Panc1 (cell line): ENCODE measurements at regions not wholly inside any gene's neighbourhood (a gene's known extent, or its start where the extent isn't known, plus 50 kb on each side); places are given as distances from the start of the nearest gene placed in this dataset.

Experiments
- ATAC-seq: fragments of 200-7000 bp; cut with Tn5 transposase; 2 replicates; pipeline ENCODE4 v1.9.1; 2020; ENCODE audit warnings: mild to moderate bottlenecking, moderate library complexity
- BruUV-seq: library from RNA; stranded (reverse); fragments of 400-500 nt; replicated peaks from 2 replicates; lab custom pipeline; 2021; lab: Mats Ljungman, UMichigan
- CTCF ChIA-PET: fragments of 300-600 bp; sonication (Branson Sonifier 250); formaldehyde crosslinking; loops from one replicate; lab custom pipeline; 2022; ENCODE audit warnings: antibody characterized with exemption; lab: Charles Lee
- POLR2A ChIA-PET: fragments of 300-600 bp; sonication (Branson Sonifier 250); formaldehyde crosslinking; loops from one replicate; lab custom pipeline; 2022; ENCODE audit warnings: antibody characterized with exemption; lab: Charles Lee
- DNase-seq: peaks from one replicate; pipeline ENCODE4 v3.0.0-alpha.2; 2010; ENCODE audit warnings: low read depth, low spot score
- H3K27ac ChIP-seq: 2 replicates; pipeline ENCODE4 v1.5.1; 2011; ENCODE audit warnings: mild to moderate bottlenecking, low read length, inconsistent platforms
- H3K27me3 ChIP-seq: fragments of 200-500 bp; sonication (Bioruptor generic); 2 replicates; pipeline ENCODE4 v1.6.0; 2014; ENCODE audit warnings: low read length, inconsistent platforms; ENCODE audit not compliant: control insufficient read depth, insufficient read depth
- H3K36me3 ChIP-seq: fragments of 200-500 bp; sonication (Bioruptor generic); 2 replicates; pipeline ENCODE4 v1.5.1; 2014; ENCODE audit warnings: inconsistent platforms, mild to moderate bottlenecking, low read length, moderate library complexity; ENCODE audit not compliant: control insufficient read depth, insufficient read depth
- H3K4me1 ChIP-seq: 2 replicates; pipeline ENCODE4 v1.5.1; 2011; ENCODE audit warnings: inconsistent platforms, mild to moderate bottlenecking, low read length, moderate library complexity; ENCODE audit not compliant: control insufficient read depth, insufficient read depth
- H3K4me3 ChIP-seq, 2 experiments: 2 replicates each; pipeline ENCODE4 v1.5.1; 2011 to 2012; ENCODE audit warnings: low read depth in 2 of 2, low read length in 2 of 2, mild to moderate bottlenecking in 2 of 2, inconsistent platforms in 1 of 2, moderate library complexity in 1 of 2
- H3K9me3 ChIP-seq: fragments of 200-500 bp; sonication (Bioruptor generic); 2 replicates; pipeline ENCODE4 v1.5.1; 2014; ENCODE audit warnings: low read depth, mild to moderate bottlenecking, inconsistent platforms, low read length, moderate library complexity; ENCODE audit not compliant: control insufficient read depth, insufficient read depth
- POLR2AphosphoS5 ChIP-seq: IDR thresholded peaks from 2 replicates; pipeline ENCODE4 v1.6.1; 2012; ENCODE audit warnings: mild to moderate bottlenecking, low read depth, low read length, moderate library complexity
- SIN3A ChIP-seq: IDR thresholded peaks from 2 replicates; pipeline ENCODE4 v1.6.1; 2012; ENCODE audit warnings: low read depth, mild to moderate bottlenecking, low read length, moderate library complexity, borderline replicate concordance; ENCODE audit not compliant: insufficient read depth
- TCF7L2 ChIP-seq: IDR thresholded peaks from 2 replicates; pipeline ENCODE4 v1.6.1; 2011; ENCODE audit warnings: mild to moderate bottlenecking, low read depth, low read length, inconsistent platforms
- in situ Hi-C: cut with HindIII; loops from 2 replicates; pipeline ENCODE4 v1.10.0; 2016; ENCODE audit warnings: low sequenced_read_pairs, low pct_unique_long_range_greater_than_20kb
- intact Hi-C: fragments of 100-400 bp; cut with micrococcal nuclease; formaldehyde crosslinking; loops from one replicate; pipeline ENCODE4 v1.10.0; 2022; ENCODE audit not compliant: unreplicated experiment
- TF ChIP-seq, protein P1 (sequence below), 2 experiments: IDR thresholded peaks; 2 replicates each; pipeline ENCODE4 v1.6.1; 2011 to 2012; ENCODE audit warnings: low read depth in 2 of 2, control low read depth in 1 of 2, low read length in 1 of 2, mild to moderate bottlenecking in 1 of 2, moderate library complexity in 1 of 2; ENCODE audit not compliant: insufficient read depth in 1 of 2
- TF ChIP-seq, protein P2 (sequence below): fragments of 450-650 bp; IDR thresholded peaks from 2 replicates; pipeline ENCODE4 v1.5.1; 2017; ENCODE audit warnings: mild to moderate bottlenecking

DNA sequence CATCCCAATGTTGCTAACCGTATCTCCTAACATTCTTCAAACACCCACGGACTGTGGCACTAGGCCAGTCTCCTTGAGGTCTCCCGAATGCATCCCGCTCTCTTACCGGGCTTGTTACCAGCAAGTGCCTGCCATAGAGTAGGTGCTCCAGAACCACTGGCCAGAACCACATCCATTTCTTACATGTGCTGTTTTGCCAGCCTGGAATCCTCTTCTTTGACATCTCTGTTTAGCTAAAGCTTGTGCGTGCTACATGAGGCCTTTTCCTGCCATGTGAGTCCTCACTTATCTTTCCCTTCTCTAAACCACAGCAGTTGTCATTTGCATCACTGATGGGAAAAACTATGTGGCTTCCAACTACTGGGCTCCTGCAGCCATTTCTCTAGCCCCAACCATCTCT is 397.4 kb downstream of the PCNX1 start:
- ATAC-seq (no peak), DNase-seq (no peak)
- H3K9me3 ChIP-seq: no peaks in the 10 kb centered on the region
- TF ChIP-seq SIN3A (no peak), POLR2AphosphoS5 (no peak), TCF7L2 (no peak)
- TF ChIP-seq, protein P1, sequence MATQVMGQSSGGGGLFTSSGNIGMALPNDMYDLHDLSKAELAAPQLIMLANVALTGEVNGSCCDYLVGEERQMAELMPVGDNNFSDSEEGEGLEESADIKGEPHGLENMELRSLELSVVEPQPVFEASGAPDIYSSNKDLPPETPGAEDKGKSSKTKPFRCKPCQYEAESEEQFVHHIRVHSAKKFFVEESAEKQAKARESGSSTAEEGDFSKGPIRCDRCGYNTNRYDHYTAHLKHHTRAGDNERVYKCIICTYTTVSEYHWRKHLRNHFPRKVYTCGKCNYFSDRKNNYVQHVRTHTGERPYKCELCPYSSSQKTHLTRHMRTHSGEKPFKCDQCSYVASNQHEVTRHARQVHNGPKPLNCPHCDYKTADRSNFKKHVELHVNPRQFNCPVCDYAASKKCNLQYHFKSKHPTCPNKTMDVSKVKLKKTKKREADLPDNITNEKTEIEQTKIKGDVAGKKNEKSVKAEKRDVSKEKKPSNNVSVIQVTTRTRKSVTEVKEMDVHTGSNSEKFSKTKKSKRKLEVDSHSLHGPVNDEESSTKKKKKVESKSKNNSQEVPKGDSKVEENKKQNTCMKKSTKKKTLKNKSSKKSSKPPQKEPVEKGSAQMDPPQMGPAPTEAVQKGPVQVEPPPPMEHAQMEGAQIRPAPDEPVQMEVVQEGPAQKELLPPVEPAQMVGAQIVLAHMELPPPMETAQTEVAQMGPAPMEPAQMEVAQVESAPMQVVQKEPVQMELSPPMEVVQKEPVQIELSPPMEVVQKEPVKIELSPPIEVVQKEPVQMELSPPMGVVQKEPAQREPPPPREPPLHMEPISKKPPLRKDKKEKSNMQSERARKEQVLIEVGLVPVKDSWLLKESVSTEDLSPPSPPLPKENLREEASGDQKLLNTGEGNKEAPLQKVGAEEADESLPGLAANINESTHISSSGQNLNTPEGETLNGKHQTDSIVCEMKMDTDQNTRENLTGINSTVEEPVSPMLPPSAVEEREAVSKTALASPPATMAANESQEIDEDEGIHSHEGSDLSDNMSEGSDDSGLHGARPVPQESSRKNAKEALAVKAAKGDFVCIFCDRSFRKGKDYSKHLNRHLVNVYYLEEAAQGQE (IDR thresholded peaks at IDR 0.05; ENCODE audit: insufficient read depth in 1 of 2, low read depth in 2 of 2, low read length in 1 of 2): no peak
- TF ChIP-seq, protein P2, sequence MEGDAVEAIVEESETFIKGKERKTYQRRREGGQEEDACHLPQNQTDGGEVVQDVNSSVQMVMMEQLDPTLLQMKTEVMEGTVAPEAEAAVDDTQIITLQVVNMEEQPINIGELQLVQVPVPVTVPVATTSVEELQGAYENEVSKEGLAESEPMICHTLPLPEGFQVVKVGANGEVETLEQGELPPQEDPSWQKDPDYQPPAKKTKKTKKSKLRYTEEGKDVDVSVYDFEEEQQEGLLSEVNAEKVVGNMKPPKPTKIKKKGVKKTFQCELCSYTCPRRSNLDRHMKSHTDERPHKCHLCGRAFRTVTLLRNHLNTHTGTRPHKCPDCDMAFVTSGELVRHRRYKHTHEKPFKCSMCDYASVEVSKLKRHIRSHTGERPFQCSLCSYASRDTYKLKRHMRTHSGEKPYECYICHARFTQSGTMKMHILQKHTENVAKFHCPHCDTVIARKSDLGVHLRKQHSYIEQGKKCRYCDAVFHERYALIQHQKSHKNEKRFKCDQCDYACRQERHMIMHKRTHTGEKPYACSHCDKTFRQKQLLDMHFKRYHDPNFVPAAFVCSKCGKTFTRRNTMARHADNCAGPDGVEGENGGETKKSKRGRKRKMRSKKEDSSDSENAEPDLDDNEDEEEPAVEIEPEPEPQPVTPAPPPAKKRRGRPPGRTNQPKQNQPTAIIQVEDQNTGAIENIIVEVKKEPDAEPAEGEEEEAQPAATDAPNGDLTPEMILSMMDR: no peak
- intact Hi-C loops: no loop called here
- BruUV-seq: no TSS peak
- CTCF ChIA-PET: no interaction called here
- H3K27me3 ChIP-seq: no peaks in the 10 kb centered on the region
- POLR2A ChIA-PET: no interaction called here
- no peaks in the 10 kb centered on the region for H3K4me1 ChIP-seq
- H3K27ac ChIP-seq: no peak overlapping the region
- no peaks in the 10 kb centered on the region for H3K36me3 ChIP-seq
- in situ Hi-C loops: no loop called here
- no peak overlapping the region for H3K4me3 ChIP-seq

GRCh38 chr14:71308671-71309070 is 401.4 kb downstream of the PCNX1 start:
- H3K4me1 ChIP-seq: no peaks in the 10 kb centered on the region

More at GRCh38 chr14:71308671-71309070, 401.4 kb downstream of the PCNX1 start:
- Histone ChIP-seq H3K9me3 (no peaks in the 10 kb centered on the region), H3K27me3 (no peaks in the 10 kb centered on the region), H3K27ac (no peak overlapping the region), H3K36me3 (no peaks in the 10 kb centered on the region), H3K4me3 (no peak overlapping the region)
- ATAC-seq (no peak), DNase-seq (no peak)
- TF ChIP-seq TCF7L2 (no peak), SIN3A (no peak), POLR2AphosphoS5 (no peak)
- TF ChIP-seq, protein P2: no peak
- TF ChIP-seq, protein P1 (IDR thresholded peaks at IDR 0.05; ENCODE audit: insufficient read depth in 1 of 2, low read depth in 2 of 2, low read length in 1 of 2): no peak
- CTCF ChIA-PET: no interaction called here
- POLR2A ChIA-PET: no interaction called here
- in situ Hi-C loops: no loop called here
- intact Hi-C loops: no loop called here
- BruUV-seq: no TSS peak
